ENCODE measurements at regions not wholly inside any gene's neighbourhood (a gene's known extent, or its start where the extent isn't known, plus 50 kb on each side); places are given as distances from the start of the nearest gene placed in this dataset.

- TF ChIP-seq CTCF (IDR thresholded peaks at IDR 0.05) (no peak), POLR2A (IDR thresholded peaks at IDR 0.05) (no peak)
Measured at GRCh38 chr3:177338697-177339219, 141.5 kb upstream of the TBL1XR1 start.

Measured in heart left ventricle (tissue), 13 donors.